ENCODE measurements at regions not wholly inside any gene's neighbourhood (a gene's known extent, or its start where the extent isn't known, plus 50 kb on each side); places are given as distances from the start of the nearest gene placed in this dataset.

- in situ Hi-C loops (cut with HindIII; ENCODE audit: low pct_ligation_motif_present, low sequenced_read_pairs), result no loop called here
- TF ChIP-seq, protein P1, sequence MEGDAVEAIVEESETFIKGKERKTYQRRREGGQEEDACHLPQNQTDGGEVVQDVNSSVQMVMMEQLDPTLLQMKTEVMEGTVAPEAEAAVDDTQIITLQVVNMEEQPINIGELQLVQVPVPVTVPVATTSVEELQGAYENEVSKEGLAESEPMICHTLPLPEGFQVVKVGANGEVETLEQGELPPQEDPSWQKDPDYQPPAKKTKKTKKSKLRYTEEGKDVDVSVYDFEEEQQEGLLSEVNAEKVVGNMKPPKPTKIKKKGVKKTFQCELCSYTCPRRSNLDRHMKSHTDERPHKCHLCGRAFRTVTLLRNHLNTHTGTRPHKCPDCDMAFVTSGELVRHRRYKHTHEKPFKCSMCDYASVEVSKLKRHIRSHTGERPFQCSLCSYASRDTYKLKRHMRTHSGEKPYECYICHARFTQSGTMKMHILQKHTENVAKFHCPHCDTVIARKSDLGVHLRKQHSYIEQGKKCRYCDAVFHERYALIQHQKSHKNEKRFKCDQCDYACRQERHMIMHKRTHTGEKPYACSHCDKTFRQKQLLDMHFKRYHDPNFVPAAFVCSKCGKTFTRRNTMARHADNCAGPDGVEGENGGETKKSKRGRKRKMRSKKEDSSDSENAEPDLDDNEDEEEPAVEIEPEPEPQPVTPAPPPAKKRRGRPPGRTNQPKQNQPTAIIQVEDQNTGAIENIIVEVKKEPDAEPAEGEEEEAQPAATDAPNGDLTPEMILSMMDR (IDR thresholded peaks at IDR 0.05; ENCODE audit: low read depth, low read length, missing control alignments), result no peak
- peak; percentile 65 for DNase-seq
- Histone ChIP-seq H3K27ac (no peak overlapping the region), H3K4me3 (ENCODE audit: low read depth, low read length) (no peak overlapping the region), H3K36me3 (replicated peaks) (no peaks in the 10 kb centered on the region), H3K27me3 (replicated peaks) (no peaks in the 10 kb centered on the region)
These were observed 449.4 kb upstream of the PTCHD4 start for GRCh38 chr6:48560408-48560807.

- no peaks in the 10 kb centered on the region for H3K27me3 ChIP-seq (replicated peaks)
- in situ Hi-C loops (cut with HindIII; ENCODE audit: low pct_ligation_motif_present, low sequenced_read_pairs), result no loop called here
- no peak for DNase-seq
- TF ChIP-seq, protein P1 (IDR thresholded peaks at IDR 0.05; ENCODE audit: low read depth, low read length, missing control alignments), result no peak
- H3K27ac ChIP-seq, result no peak overlapping the region
- H3K36me3 ChIP-seq (replicated peaks), result no peaks in the 10 kb centered on the region
- no peak overlapping the region for H3K4me3 ChIP-seq (ENCODE audit: low read depth, low read length)
These were observed 442.6 kb upstream of the PTCHD4 start for GRCh38 chr6:48553467-48554189.

GRCh38 chr6:48552905-48553304 lies 441.9 kb upstream of the PTCHD4 start:
- DNase-seq, result no peak
- in situ Hi-C loops (cut with HindIII; ENCODE audit: low pct_ligation_motif_present, low sequenced_read_pairs), result no loop called here
- no peak overlapping the region for H3K27ac ChIP-seq
- H3K4me3 ChIP-seq (ENCODE audit: low read depth, low read length), result no peak overlapping the region
- no peaks in the 10 kb centered on the region for H3K27me3 ChIP-seq (replicated peaks)
- TF ChIP-seq, protein P1 (IDR thresholded peaks at IDR 0.05; ENCODE audit: low read depth, low read length, missing control alignments), result no peak
- no peaks in the 10 kb centered on the region for H3K36me3 ChIP-seq (replicated peaks)

GRCh38 chr6:48550603-48551002 lies 439.6 kb upstream of the PTCHD4 start:
- no peak for DNase-seq
- Histone ChIP-seq H3K36me3 (replicated peaks) (no peaks in the 10 kb centered on the region), H3K27me3 (replicated peaks) (no peaks in the 10 kb centered on the region), H3K4me3 (ENCODE audit: low read depth, low read length) (no peak overlapping the region), H3K27ac (no peak overlapping the region)
- in situ Hi-C loops (cut with HindIII; ENCODE audit: low pct_ligation_motif_present, low sequenced_read_pairs), result no loop called here
- TF ChIP-seq, protein P1 (IDR thresholded peaks at IDR 0.05; ENCODE audit: low read depth, low read length, missing control alignments), result no peak

DNA sequence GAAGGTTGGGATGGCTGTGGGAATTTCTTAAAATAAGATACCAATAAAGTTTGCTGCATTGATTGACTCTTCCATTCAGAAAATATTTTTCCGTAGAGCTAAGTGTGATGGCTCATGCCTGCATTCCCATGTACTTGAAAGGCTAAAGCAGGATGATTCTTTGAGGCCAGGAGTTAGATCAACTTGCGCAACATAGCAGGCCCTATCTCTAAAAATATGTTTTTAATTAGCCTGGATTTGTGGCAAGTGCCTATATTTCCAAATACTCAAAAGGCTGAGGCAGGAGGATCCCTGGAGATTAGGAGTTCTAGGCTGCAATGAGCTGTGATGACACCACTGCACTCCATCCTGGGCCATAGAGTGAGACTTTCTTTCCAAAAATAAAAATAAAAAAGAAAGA lies 431.2 kb upstream of the PTCHD4 start:
- H3K4me3 ChIP-seq (ENCODE audit: low read depth, low read length), result no peak overlapping the region
- TF ChIP-seq, protein P1 (IDR thresholded peaks at IDR 0.05; ENCODE audit: low read depth, low read length, missing control alignments), result no peak
- in situ Hi-C loops (cut with HindIII; ENCODE audit: low pct_ligation_motif_present, low sequenced_read_pairs), result no loop called here
- no peaks in the 10 kb centered on the region for H3K27me3 ChIP-seq (replicated peaks)
- DNase-seq, result no peak
- H3K27ac ChIP-seq, result no peak overlapping the region
- H3K36me3 ChIP-seq (replicated peaks), result no peaks in the 10 kb centered on the region

GRCh38 chr6:48541649-48542048 lies 430.7 kb upstream of the PTCHD4 start:
- in situ Hi-C loops (cut with HindIII; ENCODE audit: low pct_ligation_motif_present, low sequenced_read_pairs), result no loop called here
- Histone ChIP-seq H3K4me3 (ENCODE audit: low read depth, low read length) (no peak overlapping the region), H3K36me3 (replicated peaks) (no peaks in the 10 kb centered on the region), H3K27me3 (replicated peaks) (peaks cover 3% of the 10 kb centered on the region), H3K27ac (no peak overlapping the region)
- TF ChIP-seq, protein P1 (IDR thresholded peaks at IDR 0.05; ENCODE audit: low read depth, low read length, missing control alignments), result no peak
- no peak for DNase-seq
